ENCODE measurements at regions not wholly inside any gene's neighbourhood (a gene's known extent, or its start where the extent isn't known, plus 50 kb on each side); places are given as distances from the start of the nearest gene placed in this dataset.
A peak's percentile ranks its signal among the peaks of the same experiment; 100 is the strongest.

DNA sequence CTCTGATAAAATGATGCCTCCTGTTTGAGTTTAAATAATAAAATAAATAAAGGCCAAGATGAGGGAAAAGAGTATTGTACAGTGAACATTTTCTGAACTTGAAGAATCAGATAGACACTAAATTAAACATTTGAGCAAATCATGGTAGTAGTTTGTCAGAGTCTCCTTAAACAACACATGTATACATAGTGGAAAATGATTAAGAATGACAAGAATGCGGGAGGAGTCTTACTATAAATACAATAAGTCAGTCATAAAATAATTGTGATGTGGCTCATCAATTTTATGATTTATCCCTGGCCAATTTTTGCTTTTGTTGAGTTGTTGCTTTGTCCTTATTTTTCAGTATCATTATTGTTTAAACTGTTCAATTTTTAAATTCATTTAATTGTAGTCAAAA, 158.0 kb upstream of the TMC3 start:
- DNase-seq (ENCODE audit: low spot score): no peak
- FAIRE-seq: no peak

DNA sequence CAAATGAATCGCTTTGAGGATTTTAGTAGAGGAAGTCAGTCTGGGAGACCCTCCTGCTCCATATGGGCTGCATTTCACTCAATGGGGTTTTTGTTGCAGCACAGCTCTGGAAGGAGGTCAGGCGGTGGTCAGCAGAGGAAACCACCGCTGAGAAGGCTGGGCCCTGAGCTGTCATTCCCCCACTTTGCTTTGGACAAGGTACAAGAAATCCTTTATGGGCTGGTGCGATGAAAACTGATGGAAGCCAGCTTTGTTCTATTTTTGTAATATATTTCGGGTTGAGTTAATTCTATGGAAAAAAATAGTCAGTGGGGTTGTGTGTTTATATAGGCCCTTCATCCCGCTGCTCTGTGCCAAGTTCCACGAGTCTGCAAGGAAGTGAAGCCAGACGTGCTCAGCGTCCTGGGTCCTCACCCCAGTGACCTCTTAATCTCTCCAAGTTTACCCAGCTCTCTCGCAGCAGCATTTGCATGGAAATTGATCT, 157.1 kb upstream of the TMC3 start:
- FAIRE-seq: no peak

GRCh38 chr15:81530271-81530691, 156.3 kb upstream of the TMC3 start:
- FAIRE-seq: no peak
- no peak for DNase-seq (ENCODE audit: low spot score)

More for the DNA sequence above, 157.1 kb upstream of the TMC3 start:
- DNase-seq (ENCODE audit: low spot score): no peak

DNA sequence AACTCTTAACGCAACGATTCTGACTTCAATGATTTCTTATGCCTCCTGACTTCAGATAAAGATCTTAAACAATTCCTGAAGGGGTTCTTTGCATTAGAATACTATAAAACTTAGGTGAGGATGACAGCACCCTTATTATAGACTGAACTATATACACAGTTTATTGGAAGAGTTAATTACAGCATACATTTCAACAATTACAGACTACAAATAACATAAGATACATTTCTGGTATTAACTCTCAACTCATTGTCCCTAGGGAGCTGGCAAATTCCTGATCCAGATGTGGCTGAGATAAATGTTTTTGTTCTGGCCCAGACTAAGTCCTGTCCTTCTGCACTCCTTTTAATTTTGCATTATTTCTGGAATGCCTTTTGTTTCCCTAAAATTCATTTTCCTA, 155.5 kb upstream of the TMC3 start:
- no peak for FAIRE-seq

GRCh38 chr15:81526029-81526428, 152.0 kb upstream of the TMC3 start:
- no peak for DNase-seq (ENCODE audit: low spot score)
- FAIRE-seq: no peak

More for the DNA sequence above, 155.5 kb upstream of the TMC3 start:
- no peak for DNase-seq (ENCODE audit: low spot score)

- FAIRE-seq (no peak), DNase-seq (ENCODE audit: low spot score) (no peak)
These were observed 150.5 kb upstream of the TMC3 start for GRCh38 chr15:81524496-81524895.

GRCh38 chr15:81523867-81524266, 149.9 kb upstream of the TMC3 start:
- FAIRE-seq: no peak
- DNase-seq (ENCODE audit: low spot score): no peak

DNA sequence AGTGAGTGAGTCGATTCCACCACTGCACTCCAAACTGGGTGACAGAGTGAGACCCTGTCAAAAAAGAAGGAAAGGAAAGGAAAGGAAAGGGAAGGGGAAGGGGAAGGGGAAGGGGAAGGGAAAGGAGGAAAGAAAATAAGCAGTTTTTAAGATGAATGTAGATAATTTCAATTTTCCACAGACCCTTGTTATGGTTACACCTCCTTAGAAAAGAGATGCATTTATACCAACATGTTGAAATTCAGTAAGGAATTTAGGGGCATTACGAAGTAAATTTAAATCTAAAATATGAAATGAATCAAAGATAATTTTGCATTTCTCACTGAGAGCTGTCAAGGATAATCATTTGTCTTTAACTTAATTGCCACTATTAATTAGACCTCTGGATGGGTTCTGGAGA, 146.5 kb upstream of the TMC3 start:
- no peak for DNase-seq (ENCODE audit: low spot score)

GRCh38 chr15:81516461-81516860, 142.4 kb upstream of the TMC3 start:
- DNase-seq (ENCODE audit: low spot score) (peak; percentile 45), FAIRE-seq (no peak)

More for the DNA sequence above, 146.5 kb upstream of the TMC3 start:
- no peak for FAIRE-seq

DNA sequence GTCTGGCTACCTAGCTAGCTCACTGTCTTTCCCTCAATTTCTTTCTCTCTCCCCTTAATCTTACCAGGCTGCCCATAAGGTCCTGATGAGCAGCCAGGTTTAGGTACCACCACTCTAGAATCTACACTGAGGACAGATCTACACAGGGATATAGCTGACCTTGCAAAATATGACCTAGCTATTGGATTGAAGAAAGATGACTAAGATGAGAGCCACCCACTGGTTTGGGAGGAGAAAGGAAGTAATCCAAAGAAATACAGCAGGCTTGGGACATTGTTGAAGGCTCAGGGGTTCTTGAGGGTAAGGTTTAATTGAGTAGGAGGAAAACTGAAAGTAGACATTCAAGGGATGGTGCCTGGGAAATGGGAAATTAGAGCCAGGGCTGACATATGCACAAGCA, 142.0 kb upstream of the TMC3 start:
- FAIRE-seq: no peak
- DNase-seq (ENCODE audit: low spot score): peak; percentile 37

DNA sequence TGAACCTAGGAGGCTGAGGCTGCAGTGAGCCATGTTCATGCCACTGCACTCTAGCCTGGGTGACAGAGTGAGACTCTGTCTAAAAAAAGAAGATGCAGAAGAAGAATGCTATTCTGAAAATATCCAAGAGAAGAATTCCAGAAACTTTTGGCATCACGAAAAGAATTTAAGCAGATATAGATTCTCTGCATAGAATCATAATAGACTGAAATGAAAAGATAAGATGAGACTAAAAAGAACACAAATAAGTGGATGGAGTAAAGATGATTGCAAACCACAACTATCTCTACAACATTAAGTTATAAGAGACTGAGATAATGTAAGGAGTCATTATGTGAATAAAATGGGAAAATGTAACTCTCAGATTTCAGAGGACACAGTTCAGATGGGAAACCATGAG, 140.7 kb upstream of the TMC3 start:
- FAIRE-seq (no peak), DNase-seq (ENCODE audit: low spot score) (no peak)

DNA sequence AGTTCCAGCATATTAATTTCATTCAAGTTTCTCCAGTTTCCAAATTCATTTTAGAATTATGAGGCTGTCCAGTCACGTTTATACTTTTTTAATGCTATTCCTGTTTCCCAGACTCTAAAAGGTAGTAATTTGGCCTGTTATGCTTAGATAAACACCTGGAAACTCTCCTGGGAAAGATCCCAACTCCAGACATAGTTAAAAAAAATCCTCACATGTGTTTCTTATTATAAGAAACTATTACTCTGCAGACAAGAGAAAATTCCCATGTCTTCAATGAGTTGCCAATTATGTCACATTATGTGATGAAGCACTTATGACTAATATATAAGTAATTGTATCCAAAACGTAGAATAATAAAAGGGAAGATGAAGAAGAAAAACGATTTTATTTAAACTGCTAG, 137.1 kb upstream of the TMC3 start:
- FAIRE-seq: no peak
- DNase-seq (ENCODE audit: low spot score): no peak

DNA sequence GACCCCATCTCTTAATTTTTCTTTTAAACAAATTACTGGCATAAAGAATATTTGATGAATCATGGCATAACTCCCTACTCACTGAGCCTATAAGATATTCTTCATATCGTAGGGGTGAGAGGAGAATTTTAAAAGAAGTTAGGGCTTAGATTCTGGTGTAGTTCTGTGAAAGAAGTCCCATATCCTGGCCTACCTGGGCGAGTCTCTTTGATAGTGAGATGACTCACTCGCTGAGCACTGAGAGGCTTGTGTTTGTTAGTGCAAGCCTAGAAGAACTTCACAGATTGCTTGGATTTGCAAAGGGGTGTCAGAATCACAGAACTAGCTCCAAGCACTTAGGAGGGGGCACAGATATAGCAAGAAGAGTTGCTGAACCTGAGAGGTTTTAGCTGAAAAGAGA, 133.8 kb upstream of the TMC3 start:
- FAIRE-seq (no peak), DNase-seq (ENCODE audit: low spot score) (no peak)

- no peak for DNase-seq (ENCODE audit: low spot score)
These were observed 132.9 kb upstream of the TMC3 start for GRCh38 chr15:81506936-81507335.

DNA sequence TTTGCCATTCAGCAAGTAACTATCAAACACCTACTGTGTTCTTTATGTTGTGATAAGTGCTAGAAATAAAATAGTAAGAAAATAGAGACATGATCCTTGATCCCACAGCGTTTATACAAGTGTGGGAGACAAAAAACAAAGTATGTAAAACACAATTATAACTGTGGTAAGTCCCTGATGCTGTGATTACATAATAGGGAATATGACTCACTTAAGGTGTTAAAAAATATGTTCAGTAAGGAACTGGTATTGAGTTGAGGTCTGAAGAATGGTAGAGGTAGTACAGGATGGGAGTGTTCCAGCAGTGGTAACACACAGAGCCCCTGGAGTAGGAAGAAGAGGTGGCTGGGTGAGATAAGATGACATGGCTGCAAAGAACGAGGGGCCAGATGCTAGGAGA, 132.1 kb upstream of the TMC3 start:
- no peak for FAIRE-seq
- DNase-seq (ENCODE audit: low spot score): no peak

More at GRCh38 chr15:81506936-81507335, 132.9 kb upstream of the TMC3 start:
- no peak for FAIRE-seq

DNA sequence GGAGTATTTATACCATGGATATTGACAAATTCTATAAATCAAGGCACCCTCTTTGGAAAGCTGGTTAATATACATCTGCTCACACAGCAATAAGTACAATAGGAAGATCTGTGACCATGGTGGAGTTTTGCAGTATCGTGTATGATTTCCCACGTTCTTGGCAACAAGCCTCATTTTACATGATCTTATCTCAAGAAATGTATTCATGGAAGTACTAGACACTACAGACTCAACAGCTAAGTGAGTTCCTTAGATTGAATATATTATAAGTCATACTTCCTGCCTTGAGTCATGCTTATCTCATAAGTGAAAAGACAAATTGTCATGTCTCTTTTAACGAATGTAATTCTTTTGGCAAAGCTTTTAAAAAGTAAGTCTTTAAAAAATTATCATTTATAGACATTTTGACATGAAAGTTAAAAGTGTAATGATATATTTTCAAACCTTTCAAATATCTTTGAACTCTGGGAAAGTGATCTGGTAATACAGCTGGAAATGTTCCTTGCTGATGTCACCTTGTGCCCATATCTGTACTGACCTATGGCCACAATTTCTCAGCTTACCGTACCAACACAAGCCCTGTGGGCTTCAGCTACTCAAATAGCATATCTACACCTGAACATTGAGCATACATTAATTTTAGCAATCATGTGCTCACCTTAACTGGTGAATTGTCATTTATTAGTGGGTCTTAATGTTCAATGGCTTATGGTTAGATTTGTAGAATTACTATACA, 130.3 kb upstream of the TMC3 start:
- no peak for FAIRE-seq
- no peak for DNase-seq (ENCODE audit: low spot score)

- FAIRE-seq: no peak
These were observed 128.4 kb upstream of the TMC3 start for GRCh38 chr15:81502439-81502838.

GRCh38 chr15:81500081-81500480, 126.1 kb upstream of the TMC3 start:
- FAIRE-seq: no peak

More at GRCh38 chr15:81502439-81502838, 128.4 kb upstream of the TMC3 start:
- no peak for DNase-seq (ENCODE audit: low spot score)

DNA sequence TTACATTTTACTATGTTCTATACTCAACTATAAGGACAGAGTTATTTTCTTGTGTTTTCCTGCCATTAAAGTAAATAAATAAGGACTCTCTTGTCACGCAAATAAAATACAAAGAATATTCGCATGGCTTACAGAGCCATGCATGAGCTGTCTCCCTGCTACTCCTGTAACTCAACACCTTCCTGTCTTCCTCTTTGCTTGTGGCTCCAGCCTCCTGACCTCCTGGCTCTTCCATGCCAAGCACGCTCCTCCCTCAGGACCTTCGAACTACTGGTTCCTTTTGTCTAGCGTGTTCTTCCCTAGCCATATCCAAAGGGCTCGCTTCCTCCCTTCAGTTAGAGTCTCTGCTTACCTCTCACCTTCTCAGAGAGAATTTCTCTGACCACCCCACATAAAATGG, 124.3 kb upstream of the TMC3 start:
- DNase-seq (ENCODE audit: low spot score) (no peak), FAIRE-seq (no peak)

More at GRCh38 chr15:81500081-81500480, 126.1 kb upstream of the TMC3 start:
- no peak for DNase-seq (ENCODE audit: low spot score)

DNA sequence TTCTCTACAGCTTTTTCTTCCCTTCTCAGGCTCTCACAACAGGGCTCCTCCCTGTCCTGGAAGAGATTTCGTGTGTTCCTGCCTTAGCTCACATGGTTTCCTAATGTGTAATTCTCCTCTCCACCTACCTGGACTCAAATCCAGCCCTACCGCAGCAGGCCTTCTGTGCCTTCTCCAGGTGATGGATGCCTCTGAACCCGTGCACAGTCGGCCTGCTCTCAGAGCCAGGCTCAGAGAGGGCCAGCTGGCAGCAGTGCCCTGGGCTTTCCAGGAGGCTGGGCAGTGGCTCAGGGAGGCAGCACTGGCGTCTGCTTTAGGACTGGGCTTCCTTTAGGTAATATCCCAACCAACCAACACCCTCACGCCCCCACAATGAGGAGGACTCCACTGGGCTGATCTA, 123.2 kb upstream of the TMC3 start:
- FAIRE-seq: no peak
- no peak for DNase-seq (ENCODE audit: low spot score)

DNA sequence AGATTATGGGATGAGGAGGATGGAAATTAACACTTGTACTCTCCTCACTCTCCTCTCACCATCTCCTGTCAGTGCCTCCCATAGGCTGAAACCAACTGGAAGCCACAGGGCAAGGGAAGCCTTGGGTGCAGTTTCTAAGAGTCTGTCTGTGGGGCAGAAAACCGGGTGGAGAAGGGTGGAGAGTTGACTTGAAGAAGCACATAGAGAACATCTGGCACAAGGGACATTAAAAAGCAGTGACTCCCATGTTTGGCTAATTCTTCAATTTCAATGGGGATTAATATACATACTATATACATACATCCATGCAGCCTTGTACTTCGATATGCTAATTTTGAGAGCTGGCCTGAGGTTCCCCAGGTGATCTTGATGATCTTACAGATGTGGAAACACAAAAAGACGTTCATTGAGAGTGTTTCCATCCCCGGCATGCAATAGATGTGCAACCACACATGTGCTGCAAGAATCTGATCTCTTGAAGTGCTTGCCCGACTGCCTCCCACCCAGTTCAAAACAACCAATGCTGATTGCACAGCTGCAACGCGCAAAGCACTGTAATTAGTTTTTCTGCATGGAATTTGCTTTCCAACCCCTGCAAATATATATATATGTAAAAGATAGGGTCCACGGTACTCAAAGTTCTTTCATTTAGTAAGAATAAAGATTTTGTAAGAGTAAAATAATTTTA, 121.9 kb upstream of the TMC3 start:
- no peak for FAIRE-seq

DNA sequence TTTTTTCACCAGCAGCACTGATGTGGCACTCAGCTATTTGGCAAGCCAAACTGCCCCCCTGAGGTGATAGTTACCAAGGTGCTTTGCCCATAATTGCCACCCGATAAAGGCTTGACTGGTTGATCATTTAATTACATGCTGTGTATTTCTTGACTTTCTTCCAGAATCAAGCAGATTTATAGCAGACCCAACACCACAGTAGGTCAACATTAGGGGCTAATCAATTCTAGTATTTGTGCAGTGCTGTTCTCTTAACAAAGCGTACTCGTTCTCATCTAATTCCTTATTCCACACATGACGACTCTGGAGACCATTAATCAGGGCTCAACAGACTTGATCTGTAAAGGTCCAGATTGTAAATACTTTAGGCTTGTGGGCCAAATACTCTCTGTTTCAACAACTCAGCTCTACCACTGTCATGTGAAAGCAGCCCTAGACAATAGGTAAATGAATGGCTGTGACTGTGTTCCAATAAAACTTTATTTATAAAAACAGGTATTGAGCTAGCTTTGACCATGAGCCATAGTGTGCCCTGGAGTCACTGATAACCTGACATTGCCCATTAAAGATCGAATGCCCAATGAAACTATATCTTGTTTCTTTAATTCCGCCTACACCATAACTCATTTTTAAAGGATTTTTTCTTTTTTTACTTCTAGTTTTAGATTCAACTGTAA, 119.1 kb upstream of the TMC3 start:
- no peak for DNase-seq (ENCODE audit: low spot score)
- FAIRE-seq: no peak

More for the DNA sequence above, 121.9 kb upstream of the TMC3 start:
- DNase-seq (ENCODE audit: low spot score): no peak

Measured in urothelium cell line (cell line).